Panc1 (cell line): ENCODE measurements at regions not wholly inside any gene's neighbourhood (a gene's known extent, or its start where the extent isn't known, plus 50 kb on each side); places are given as distances from the start of the nearest gene placed in this dataset.

Experiments used
- ATAC-seq: fragments of 200-7000 bp; cut with Tn5 transposase; 2 replicates; pipeline ENCODE4 v1.9.1; 2020; ENCODE audit warnings: mild to moderate bottlenecking, moderate library complexity
- BruUV-seq: library from RNA; stranded (reverse); fragments of 400-500 nt; replicated peaks from 2 replicates; lab custom pipeline; 2021; lab: Mats Ljungman, UMichigan
- CTCF ChIA-PET: fragments of 300-600 bp; sonication (Branson Sonifier 250); formaldehyde crosslinking; loops from one replicate; lab custom pipeline; 2022; ENCODE audit warnings: antibody characterized with exemption; lab: Charles Lee
- POLR2A ChIA-PET: fragments of 300-600 bp; sonication (Branson Sonifier 250); formaldehyde crosslinking; loops from one replicate; lab custom pipeline; 2022; ENCODE audit warnings: antibody characterized with exemption; lab: Charles Lee
- DNase-seq: peaks from one replicate; pipeline ENCODE4 v3.0.0-alpha.2; 2010; ENCODE audit warnings: low read depth, low spot score
- H3K27ac ChIP-seq: 2 replicates; pipeline ENCODE4 v1.5.1; 2011; ENCODE audit warnings: mild to moderate bottlenecking, low read length, inconsistent platforms
- H3K27me3 ChIP-seq: fragments of 200-500 bp; sonication (Bioruptor generic); 2 replicates; pipeline ENCODE4 v1.6.0; 2014; ENCODE audit warnings: low read length, inconsistent platforms; ENCODE audit not compliant: control insufficient read depth, insufficient read depth
- H3K36me3 ChIP-seq: fragments of 200-500 bp; sonication (Bioruptor generic); 2 replicates; pipeline ENCODE4 v1.5.1; 2014; ENCODE audit warnings: inconsistent platforms, mild to moderate bottlenecking, low read length, moderate library complexity; ENCODE audit not compliant: control insufficient read depth, insufficient read depth
- H3K4me1 ChIP-seq: 2 replicates; pipeline ENCODE4 v1.5.1; 2011; ENCODE audit warnings: inconsistent platforms, mild to moderate bottlenecking, low read length, moderate library complexity; ENCODE audit not compliant: control insufficient read depth, insufficient read depth
- H3K4me3 ChIP-seq, 2 experiments: 2 replicates each; pipeline ENCODE4 v1.5.1; 2011 to 2012; ENCODE audit warnings: low read depth in 2 of 2, low read length in 2 of 2, mild to moderate bottlenecking in 2 of 2, inconsistent platforms in 1 of 2, moderate library complexity in 1 of 2
- H3K9me3 ChIP-seq: fragments of 200-500 bp; sonication (Bioruptor generic); 2 replicates; pipeline ENCODE4 v1.5.1; 2014; ENCODE audit warnings: low read depth, mild to moderate bottlenecking, inconsistent platforms, low read length, moderate library complexity; ENCODE audit not compliant: control insufficient read depth, insufficient read depth
- POLR2AphosphoS5 ChIP-seq: IDR thresholded peaks from 2 replicates; pipeline ENCODE4 v1.6.1; 2012; ENCODE audit warnings: mild to moderate bottlenecking, low read depth, low read length, moderate library complexity
- SIN3A ChIP-seq: IDR thresholded peaks from 2 replicates; pipeline ENCODE4 v1.6.1; 2012; ENCODE audit warnings: low read depth, mild to moderate bottlenecking, low read length, moderate library complexity, borderline replicate concordance; ENCODE audit not compliant: insufficient read depth
- TCF7L2 ChIP-seq: IDR thresholded peaks from 2 replicates; pipeline ENCODE4 v1.6.1; 2011; ENCODE audit warnings: mild to moderate bottlenecking, low read depth, low read length, inconsistent platforms
- in situ Hi-C: cut with HindIII; loops from 2 replicates; pipeline ENCODE4 v1.10.0; 2016; ENCODE audit warnings: low sequenced_read_pairs, low pct_unique_long_range_greater_than_20kb
- intact Hi-C: fragments of 100-400 bp; cut with micrococcal nuclease; formaldehyde crosslinking; loops from one replicate; pipeline ENCODE4 v1.10.0; 2022; ENCODE audit not compliant: unreplicated experiment
- TF ChIP-seq, protein P1 (sequence below): fragments of 450-650 bp; IDR thresholded peaks from 2 replicates; pipeline ENCODE4 v1.5.1; 2017; ENCODE audit warnings: mild to moderate bottlenecking
- TF ChIP-seq, protein P2 (sequence below), 2 experiments: IDR thresholded peaks; 2 replicates each; pipeline ENCODE4 v1.6.1; 2011 to 2012; ENCODE audit warnings: low read depth in 2 of 2, control low read depth in 1 of 2, low read length in 1 of 2, mild to moderate bottlenecking in 1 of 2, moderate library complexity in 1 of 2; ENCODE audit not compliant: insufficient read depth in 1 of 2

DNA sequence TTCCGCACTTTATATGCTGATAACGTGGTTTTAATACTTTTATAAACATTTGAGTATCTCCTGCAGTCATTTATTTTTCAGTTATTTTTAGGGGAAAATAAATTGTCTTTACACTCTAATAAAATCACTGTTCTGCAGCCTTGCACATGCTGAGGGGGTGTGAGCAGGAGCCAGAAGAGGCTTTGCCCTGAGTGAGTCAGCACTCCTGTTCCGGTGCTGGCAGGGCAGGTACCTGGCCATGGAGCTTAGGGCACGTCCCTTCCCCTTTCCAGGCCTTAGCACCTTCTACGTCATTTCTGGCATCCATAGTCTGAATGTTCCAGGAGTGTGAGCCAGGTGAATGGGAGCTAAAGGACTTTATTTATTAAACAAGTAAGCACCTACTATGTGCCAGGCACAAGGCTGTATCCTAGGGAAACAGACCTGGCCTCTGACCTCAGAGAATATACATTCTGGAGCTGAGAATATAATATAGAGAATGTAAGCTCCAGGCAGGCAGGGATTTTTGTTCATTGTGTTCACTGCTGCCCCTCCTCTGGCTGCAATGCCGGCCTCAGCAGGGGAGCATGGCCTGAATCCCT, 402.9 kb downstream of the PTPRU start:
- intact Hi-C loops, result no loop called here
- Histone ChIP-seq H3K4me3 (no peak overlapping the region), H3K27ac (no peak overlapping the region), H3K36me3 (no peaks in the 10 kb centered on the region), H3K4me1 (no peaks in the 10 kb centered on the region), H3K9me3 (no peaks in the 10 kb centered on the region), H3K27me3 (no peaks in the 10 kb centered on the region)
- no TSS peak for BruUV-seq
- in situ Hi-C loops, result no loop called here
- ATAC-seq (no peak), DNase-seq (no peak)
- CTCF ChIA-PET, result no interaction called here
- POLR2A ChIA-PET, result no interaction called here
- TF ChIP-seq TCF7L2, result no peak
- TF ChIP-seq SIN3A, result no peak
- TF ChIP-seq, protein P1, sequence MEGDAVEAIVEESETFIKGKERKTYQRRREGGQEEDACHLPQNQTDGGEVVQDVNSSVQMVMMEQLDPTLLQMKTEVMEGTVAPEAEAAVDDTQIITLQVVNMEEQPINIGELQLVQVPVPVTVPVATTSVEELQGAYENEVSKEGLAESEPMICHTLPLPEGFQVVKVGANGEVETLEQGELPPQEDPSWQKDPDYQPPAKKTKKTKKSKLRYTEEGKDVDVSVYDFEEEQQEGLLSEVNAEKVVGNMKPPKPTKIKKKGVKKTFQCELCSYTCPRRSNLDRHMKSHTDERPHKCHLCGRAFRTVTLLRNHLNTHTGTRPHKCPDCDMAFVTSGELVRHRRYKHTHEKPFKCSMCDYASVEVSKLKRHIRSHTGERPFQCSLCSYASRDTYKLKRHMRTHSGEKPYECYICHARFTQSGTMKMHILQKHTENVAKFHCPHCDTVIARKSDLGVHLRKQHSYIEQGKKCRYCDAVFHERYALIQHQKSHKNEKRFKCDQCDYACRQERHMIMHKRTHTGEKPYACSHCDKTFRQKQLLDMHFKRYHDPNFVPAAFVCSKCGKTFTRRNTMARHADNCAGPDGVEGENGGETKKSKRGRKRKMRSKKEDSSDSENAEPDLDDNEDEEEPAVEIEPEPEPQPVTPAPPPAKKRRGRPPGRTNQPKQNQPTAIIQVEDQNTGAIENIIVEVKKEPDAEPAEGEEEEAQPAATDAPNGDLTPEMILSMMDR, result no peak
- no peak for TF ChIP-seq POLR2AphosphoS5
- TF ChIP-seq, protein P2, sequence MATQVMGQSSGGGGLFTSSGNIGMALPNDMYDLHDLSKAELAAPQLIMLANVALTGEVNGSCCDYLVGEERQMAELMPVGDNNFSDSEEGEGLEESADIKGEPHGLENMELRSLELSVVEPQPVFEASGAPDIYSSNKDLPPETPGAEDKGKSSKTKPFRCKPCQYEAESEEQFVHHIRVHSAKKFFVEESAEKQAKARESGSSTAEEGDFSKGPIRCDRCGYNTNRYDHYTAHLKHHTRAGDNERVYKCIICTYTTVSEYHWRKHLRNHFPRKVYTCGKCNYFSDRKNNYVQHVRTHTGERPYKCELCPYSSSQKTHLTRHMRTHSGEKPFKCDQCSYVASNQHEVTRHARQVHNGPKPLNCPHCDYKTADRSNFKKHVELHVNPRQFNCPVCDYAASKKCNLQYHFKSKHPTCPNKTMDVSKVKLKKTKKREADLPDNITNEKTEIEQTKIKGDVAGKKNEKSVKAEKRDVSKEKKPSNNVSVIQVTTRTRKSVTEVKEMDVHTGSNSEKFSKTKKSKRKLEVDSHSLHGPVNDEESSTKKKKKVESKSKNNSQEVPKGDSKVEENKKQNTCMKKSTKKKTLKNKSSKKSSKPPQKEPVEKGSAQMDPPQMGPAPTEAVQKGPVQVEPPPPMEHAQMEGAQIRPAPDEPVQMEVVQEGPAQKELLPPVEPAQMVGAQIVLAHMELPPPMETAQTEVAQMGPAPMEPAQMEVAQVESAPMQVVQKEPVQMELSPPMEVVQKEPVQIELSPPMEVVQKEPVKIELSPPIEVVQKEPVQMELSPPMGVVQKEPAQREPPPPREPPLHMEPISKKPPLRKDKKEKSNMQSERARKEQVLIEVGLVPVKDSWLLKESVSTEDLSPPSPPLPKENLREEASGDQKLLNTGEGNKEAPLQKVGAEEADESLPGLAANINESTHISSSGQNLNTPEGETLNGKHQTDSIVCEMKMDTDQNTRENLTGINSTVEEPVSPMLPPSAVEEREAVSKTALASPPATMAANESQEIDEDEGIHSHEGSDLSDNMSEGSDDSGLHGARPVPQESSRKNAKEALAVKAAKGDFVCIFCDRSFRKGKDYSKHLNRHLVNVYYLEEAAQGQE (IDR thresholded peaks at IDR 0.05; ENCODE audit: insufficient read depth in 1 of 2, low read depth in 2 of 2, low read length in 1 of 2), result no peak

DNA sequence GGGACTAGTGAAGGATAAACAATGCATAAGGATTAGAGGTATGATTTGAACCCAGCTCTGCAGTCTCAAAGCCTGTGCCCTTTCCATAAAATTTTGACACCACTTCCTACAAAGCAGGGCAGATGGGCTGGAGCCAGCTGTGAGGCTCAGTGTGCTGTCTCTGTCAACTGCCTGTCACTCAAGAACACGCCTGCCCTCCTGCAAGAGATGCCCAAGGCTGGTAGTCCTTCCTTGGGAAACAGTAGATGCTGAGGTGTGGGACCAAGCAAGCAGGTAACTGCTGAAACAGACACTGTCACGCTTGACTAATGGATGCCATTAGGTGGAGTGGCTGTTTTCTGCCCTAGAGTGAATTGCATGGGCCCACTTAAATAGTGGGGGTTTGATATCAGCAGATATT, 402.0 kb downstream of the PTPRU start:
- no peak for ATAC-seq
- in situ Hi-C loops, result no loop called here
- intact Hi-C loops, result no loop called here

More for the DNA sequence above, 402.0 kb downstream of the PTPRU start:
- Histone ChIP-seq H3K4me1 (no peaks in the 10 kb centered on the region), H3K27me3 (no peaks in the 10 kb centered on the region), H3K36me3 (no peaks in the 10 kb centered on the region), H3K9me3 (no peaks in the 10 kb centered on the region), H3K27ac (no peak overlapping the region), H3K4me3 (no peak overlapping the region)
- no peak for TF ChIP-seq TCF7L2
- TF ChIP-seq, protein P1, result no peak
- TF ChIP-seq, protein P2 (IDR thresholded peaks at IDR 0.05; ENCODE audit: insufficient read depth in 1 of 2, low read depth in 2 of 2, low read length in 1 of 2), result no peak
- no peak for DNase-seq
- ChIA-PET POLR2A (no interaction called here), CTCF (no interaction called here)
- no TSS peak for BruUV-seq
